Right lobe of liver (tissue), 4 donors: ENCODE measurements at regions not wholly inside any gene's neighbourhood (a gene's known extent, or its start where the extent isn't known, plus 50 kb on each side); places are given as distances from the start of the nearest gene placed in this dataset.

Experiments
- CTCF ChIP-seq, 4 donors: fragments of 200-600 bp in 3 of 4; fragments of 450-650 bp in 1 of 4; IDR thresholded peaks; one replicate each; pipeline versions ENCODE4 v1.5.1 to v1.8.0; 2016 to 2022; ENCODE audit warnings: antibody characterized with exemption in 4 of 4, mild to moderate bottlenecking in 2 of 4
- POLR2A ChIP-seq: fragments of 450-650 bp; IDR thresholded peaks from one replicate; pipeline ENCODE4 v1.6.1; 2017; ENCODE audit warnings: antibody characterized with exemption, mild to moderate bottlenecking
- donor health status: DM: no; HTN: no; CAD: no.
- donor health status: DM: no; HTN: no; CAD: no.
- donor health status: DM: no; HTN: yes; CAD: no.

GRCh38 chr3:156051651-156052050, 68.7 kb upstream of the KCNAB1 start:
- TF ChIP-seq CTCF (IDR thresholded peaks at IDR 0.05) (no peak), POLR2A (no peak)
